Activated T-cell treated with anti-CD3 and anti-CD28 coated beads, Interleukin-2, amount 50 U/mL, for 72 hours (primary cell): ENCODE measurements at regions not wholly inside any gene's neighbourhood (a gene's known extent, or its start where the extent isn't known, plus 50 kb on each side); places are given as distances from the start of the nearest gene placed in this dataset.

Experiments used
- ATAC-seq, 2 donors: fragments of 150-1000 bp; cut with Tn5 transposase; replicated peaks in 1 of 2; 2 replicates each; pipeline ENCODE4 v1.10.0; 2021; ENCODE audit warnings: moderate library complexity in 2 of 2, mild to moderate bottlenecking in 1 of 2
- DNase-seq, 2 donors: peaks; one replicate each; pipeline ENCODE4 v3.0.0; 2021 to 2022; ENCODE audit warnings: mixed read lengths in 1 of 2
- H3K27ac Mint-ChIP-seq: one replicate; pipeline ENCODE4 v1.8.0; 2022; ENCODE audit warnings: mild to moderate bottlenecking, moderate library complexity, mixed read lengths
- H3K27me3 Mint-ChIP-seq: one replicate; pipeline ENCODE4 v1.8.0; 2022; ENCODE audit warnings: low read depth, mixed read lengths
- H3K36me3 Mint-ChIP-seq, 2 donors: one replicate each; pipeline ENCODE4 v1.8.0; 2022; ENCODE audit warnings: mixed read lengths in 2 of 2, mild to moderate bottlenecking in 1 of 2; ENCODE audit not compliant: insufficient read depth in 2 of 2
- H3K4me1 Mint-ChIP-seq: one replicate; pipeline ENCODE4 v1.8.0; 2022; ENCODE audit warnings: low read depth, mixed read lengths
- H3K4me3 Mint-ChIP-seq, 2 donors: one replicate each; pipeline ENCODE4 v1.8.0; 2022; ENCODE audit warnings: mild to moderate bottlenecking in 2 of 2, mixed read lengths in 2 of 2, moderate library complexity in 2 of 2
- H3K9me3 Mint-ChIP-seq, 2 donors: one replicate each; pipeline ENCODE4 v1.8.0; 2022; ENCODE audit warnings: mixed read lengths in 2 of 2

DNA sequence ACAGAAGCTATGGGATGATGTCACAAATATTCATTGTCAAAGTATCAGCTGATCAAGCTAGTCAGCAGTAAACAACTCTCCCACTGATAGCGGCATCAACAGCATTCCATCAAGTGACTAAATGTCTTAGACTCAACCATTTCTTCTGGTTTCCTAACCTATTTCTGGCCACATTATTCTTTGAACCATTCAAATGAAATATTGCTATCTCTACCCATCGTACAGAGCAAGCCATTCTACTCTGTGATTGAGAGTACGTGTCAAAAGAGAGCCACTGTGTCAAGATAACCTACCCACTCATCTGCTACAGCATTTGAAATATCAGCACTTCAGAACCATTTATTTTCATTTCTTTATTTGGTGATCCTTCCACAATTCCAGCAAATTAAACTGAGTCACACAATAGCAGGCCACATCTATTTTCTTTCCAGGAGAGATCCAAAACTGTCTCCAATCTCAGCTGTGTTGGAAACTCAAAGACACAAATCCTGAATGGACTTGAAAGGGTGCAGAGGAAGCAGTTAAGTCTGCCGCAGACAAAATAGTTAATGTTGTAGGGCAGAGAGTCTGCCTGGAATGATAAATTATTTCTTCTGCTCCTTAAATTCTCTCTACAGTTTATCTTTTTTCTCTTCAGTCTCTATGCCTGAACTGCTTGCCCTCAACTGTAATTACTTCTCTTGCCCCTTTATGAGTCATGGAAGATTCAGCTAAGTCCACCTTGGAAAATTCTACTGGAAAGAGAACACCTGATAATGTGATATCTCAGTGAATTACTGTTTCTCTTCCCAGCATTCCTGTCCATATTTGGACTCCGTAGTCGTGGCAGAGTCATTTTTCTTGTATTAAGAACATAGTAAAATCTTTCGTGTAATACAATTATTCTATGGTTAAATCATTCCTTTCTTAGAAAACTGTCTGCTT, 364.8 kb downstream of the PDGFC start:
- no peak overlapping the region for H3K4me3 Mint-ChIP-seq
- no peak for DNase-seq

DNA sequence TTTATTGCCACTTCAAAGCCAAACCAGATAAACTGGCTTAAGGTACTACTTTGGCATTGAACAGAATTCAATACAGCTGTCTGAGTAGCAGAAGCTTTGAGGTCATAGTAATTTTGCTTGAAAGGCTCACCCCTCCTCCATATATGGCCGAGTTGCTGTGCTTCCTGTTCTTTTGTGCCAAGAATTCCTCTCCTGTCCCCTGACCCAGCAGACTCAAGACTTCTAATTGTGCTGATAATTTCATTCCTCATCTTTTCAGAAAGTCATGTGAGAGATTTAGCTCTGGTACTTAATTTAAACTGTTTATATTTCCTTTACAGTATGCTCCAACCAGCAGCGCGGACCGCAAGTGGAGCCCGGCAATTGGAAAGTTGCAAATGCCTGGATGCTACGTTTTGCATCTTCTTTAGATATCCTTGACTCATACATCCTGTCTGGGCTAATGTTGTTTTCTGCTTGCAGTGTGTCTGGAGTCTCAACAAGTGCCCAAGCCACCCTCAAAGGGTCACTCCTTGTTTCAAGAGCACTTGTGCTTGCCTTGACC, 373.4 kb downstream of the PDGFC start:
- H3K9me3 Mint-ChIP-seq, result peaks cover 6 to 7% of the 10 kb centered on the region in 2 donors
- no peak for DNase-seq
- ATAC-seq, result no peak
- no peaks in the 10 kb centered on the region for H3K4me1 Mint-ChIP-seq
- H3K36me3 Mint-ChIP-seq, result no peaks in the 10 kb centered on the region
- no peak overlapping the region for H3K27ac Mint-ChIP-seq
- no peak overlapping the region for H3K4me3 Mint-ChIP-seq
- no peaks in the 10 kb centered on the region for H3K27me3 Mint-ChIP-seq

More for the DNA sequence above, 364.8 kb downstream of the PDGFC start:
- Mint-ChIP-seq H3K36me3 (peaks cover 0 to 2% of the 10 kb centered on the region in 2 donors), H3K27me3 (no peaks in the 10 kb centered on the region), H3K27ac (no peak overlapping the region), H3K9me3 (peaks cover 6 to 9% of the 10 kb centered on the region in 2 donors), H3K4me1 (no peaks in the 10 kb centered on the region)
- no peak for ATAC-seq

DNA sequence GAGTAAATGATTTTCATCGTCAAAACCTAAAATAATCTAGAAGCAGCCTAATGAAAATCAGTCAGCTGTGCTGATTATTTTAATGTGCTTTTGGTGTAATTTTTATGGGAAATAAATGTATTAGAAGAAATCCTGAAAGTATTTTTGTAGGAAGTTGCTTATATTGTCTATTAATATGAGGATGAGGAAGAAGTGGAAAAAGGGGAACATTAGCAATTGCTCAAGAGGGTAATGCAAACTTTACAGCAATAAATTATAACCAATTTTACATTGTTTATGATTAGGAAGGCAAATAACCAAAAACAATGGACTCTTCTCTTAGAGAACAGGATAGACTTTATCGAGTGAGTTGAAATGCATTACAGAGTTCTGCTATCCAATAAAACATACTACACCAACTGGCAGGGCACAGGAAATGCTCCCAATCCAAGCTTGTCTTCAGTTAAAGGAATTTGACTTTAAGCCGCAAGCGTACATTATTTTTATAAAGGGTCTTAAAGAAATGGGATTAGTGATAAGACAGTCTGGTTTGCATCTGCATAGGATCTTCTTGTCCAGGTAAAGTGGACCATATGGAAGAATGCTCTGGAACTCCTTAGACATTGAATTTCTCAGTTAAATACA, 374.8 kb downstream of the PDGFC start:
- Mint-ChIP-seq H3K9me3 (peaks cover 4 to 7% of the 10 kb centered on the region in 2 donors), H3K36me3 (no peaks in the 10 kb centered on the region), H3K27ac (no peak overlapping the region), H3K4me3 (no peak overlapping the region), H3K4me1 (no peaks in the 10 kb centered on the region), H3K27me3 (no peaks in the 10 kb centered on the region)
- no peak for DNase-seq
- ATAC-seq, result no peak

DNA sequence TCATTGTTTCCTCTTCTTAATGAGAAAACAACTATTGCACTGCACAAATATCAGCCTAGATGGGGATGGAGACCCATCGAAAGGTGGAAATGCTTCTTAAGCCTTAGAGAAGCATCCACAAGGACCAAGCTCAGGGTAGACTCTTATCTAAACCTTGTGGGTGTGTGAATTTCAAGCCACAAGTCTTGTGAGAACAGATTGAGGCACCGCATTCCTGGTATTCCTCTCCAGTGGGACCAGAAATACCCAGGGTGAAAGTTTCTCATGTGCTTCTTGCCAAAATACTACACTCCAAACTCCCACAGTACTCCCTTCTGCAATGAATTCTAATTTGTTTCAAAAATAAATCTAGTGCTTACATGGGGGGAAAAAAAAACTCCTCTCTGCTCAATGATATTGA, 375.6 kb downstream of the PDGFC start:
- Mint-ChIP-seq H3K9me3 (peaks cover under 1 to 4% of the 10 kb centered on the region in 2 donors), H3K27ac (no peak overlapping the region), H3K4me1 (no peaks in the 10 kb centered on the region), H3K36me3 (no peaks in the 10 kb centered on the region), H3K27me3 (no peaks in the 10 kb centered on the region), H3K4me3 (no peak overlapping the region)
- no peak for DNase-seq
- ATAC-seq, result no peak

DNA sequence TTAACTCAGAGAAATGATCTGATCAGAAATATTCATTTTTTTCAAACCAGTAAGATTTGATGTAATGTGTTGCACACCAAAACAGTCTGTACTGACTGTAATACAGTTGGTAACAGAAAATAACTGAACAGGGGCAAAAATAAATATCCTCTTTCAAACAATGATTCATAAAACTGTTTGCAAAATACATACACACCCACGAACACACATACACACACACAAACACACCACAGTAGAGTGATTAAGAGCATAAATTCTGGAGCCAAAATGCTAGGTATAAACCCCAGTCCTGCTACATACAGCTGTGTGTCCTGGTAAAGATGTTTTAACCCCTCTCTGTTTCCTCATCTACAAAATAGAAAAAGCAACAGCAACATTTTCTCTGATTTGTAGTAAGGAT, 376.6 kb downstream of the PDGFC start:
- no peaks in the 10 kb centered on the region for H3K36me3 Mint-ChIP-seq
- H3K27ac Mint-ChIP-seq, result no peak overlapping the region
- DNase-seq, result no peak
- no peaks in the 10 kb centered on the region for H3K4me1 Mint-ChIP-seq
- H3K9me3 Mint-ChIP-seq, result peaks cover 0 to 1% of the 10 kb centered on the region in 2 donors
- no peak for ATAC-seq
- H3K4me3 Mint-ChIP-seq, result no peak overlapping the region
- H3K27me3 Mint-ChIP-seq, result no peaks in the 10 kb centered on the region

DNA sequence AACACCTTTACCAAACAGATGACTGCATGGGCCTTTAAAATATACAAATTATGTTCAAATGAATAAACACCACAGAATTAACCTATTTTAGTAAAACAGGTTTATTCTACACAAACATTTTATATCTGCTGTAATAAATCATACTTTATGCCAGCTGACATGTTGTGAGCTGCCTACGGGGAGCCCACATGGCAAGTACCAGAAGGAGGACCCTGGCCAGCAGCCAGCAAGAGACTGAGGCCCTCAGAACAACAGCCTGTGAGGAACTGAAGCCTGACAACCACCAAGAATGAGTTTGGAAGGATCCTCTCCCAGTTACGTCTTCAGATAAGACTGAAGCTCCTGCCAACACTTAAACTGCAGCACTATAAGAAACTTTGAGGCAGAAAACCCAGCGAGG, 377.0 kb downstream of the PDGFC start:
- no peaks in the 10 kb centered on the region for H3K36me3 Mint-ChIP-seq
- H3K27ac Mint-ChIP-seq, result no peak overlapping the region
- no peaks in the 10 kb centered on the region for H3K4me1 Mint-ChIP-seq
- no peak overlapping the region for H3K4me3 Mint-ChIP-seq
- peaks cover 0 to under 1% of the 10 kb centered on the region in 2 donors for H3K9me3 Mint-ChIP-seq
- H3K27me3 Mint-ChIP-seq, result no peaks in the 10 kb centered on the region
- no peak for ATAC-seq
- DNase-seq, result no peak

DNA sequence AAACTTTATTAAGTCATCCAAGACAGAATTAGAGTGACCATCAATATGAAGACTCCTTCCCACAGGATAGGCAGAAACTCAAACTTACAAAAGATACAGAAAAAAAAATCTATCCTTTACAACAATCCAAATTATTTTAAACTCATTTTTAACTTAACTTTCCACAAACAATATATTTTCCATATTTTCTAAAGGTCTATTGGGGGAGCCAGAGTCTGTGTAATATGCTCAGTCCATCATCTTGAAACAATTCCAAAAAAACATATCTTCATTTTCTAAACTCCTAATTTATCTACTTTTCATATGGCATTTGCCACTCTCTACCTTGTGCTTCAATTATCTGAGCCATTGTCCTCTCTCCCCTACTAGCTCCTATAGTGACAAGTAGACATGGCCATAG, 378.1 kb downstream of the PDGFC start:
- H3K9me3 Mint-ChIP-seq, result peaks cover 0 to 2% of the 10 kb centered on the region in 2 donors
- DNase-seq (no peak), ATAC-seq (no peak)
- H3K4me3 Mint-ChIP-seq, result no peak overlapping the region
- no peak overlapping the region for H3K27ac Mint-ChIP-seq
- no peaks in the 10 kb centered on the region for H3K36me3 Mint-ChIP-seq
- H3K27me3 Mint-ChIP-seq, result no peaks in the 10 kb centered on the region
- no peaks in the 10 kb centered on the region for H3K4me1 Mint-ChIP-seq

DNA sequence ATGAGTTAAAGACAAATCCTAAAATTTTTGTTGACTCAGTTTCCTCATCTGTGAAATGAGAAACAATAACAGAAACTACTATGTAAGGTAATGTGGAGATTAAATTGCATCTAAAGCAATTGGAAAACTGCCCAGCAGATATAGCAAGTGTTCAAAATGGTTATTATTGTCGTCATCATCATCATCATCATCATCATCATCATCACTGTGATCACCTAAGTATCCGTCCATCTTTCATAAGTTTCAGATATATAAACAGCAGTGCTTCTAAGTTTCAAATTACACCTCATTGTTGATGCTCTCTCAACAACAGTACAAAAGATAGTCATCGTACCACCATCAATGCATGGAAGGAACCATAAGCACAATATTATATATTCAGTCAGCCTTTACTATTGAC, 379.9 kb downstream of the PDGFC start:
- H3K9me3 Mint-ChIP-seq, result peaks cover 0 to 2% of the 10 kb centered on the region in 2 donors
- no peaks in the 10 kb centered on the region for H3K36me3 Mint-ChIP-seq
- no peaks in the 10 kb centered on the region for H3K27me3 Mint-ChIP-seq
- no peak overlapping the region for H3K4me3 Mint-ChIP-seq
- H3K4me1 Mint-ChIP-seq, result no peaks in the 10 kb centered on the region
- H3K27ac Mint-ChIP-seq, result no peak overlapping the region
- no peak for DNase-seq
- ATAC-seq, result no peak

DNA sequence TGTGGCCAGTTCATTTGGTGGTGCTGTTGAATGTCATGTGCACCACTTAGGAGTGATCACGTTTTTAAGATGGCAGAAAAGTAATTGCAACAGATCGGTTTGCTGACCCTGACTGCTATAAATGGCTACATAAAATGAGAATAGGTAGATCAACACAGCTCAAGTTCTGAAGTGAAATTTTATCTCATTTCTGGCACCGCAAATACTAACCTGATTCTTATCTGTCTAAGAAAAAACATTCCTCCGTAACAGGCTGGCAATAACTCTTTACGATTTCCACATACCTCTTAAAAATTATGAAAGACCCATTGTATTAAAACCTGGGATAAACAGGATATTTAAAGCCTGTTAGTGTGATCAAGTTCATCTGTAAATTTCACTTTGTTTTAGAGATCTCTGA, 387.5 kb downstream of the PDGFC start:
- no peaks in the 10 kb centered on the region for H3K4me1 Mint-ChIP-seq
- H3K27ac Mint-ChIP-seq, result no peak overlapping the region
- H3K27me3 Mint-ChIP-seq, result no peaks in the 10 kb centered on the region
- no peak overlapping the region for H3K4me3 Mint-ChIP-seq
- ATAC-seq (no peak), DNase-seq (no peak)
- peaks cover 0 to under 1% of the 10 kb centered on the region in 2 donors for H3K9me3 Mint-ChIP-seq
- no peaks in the 10 kb centered on the region for H3K36me3 Mint-ChIP-seq

DNA sequence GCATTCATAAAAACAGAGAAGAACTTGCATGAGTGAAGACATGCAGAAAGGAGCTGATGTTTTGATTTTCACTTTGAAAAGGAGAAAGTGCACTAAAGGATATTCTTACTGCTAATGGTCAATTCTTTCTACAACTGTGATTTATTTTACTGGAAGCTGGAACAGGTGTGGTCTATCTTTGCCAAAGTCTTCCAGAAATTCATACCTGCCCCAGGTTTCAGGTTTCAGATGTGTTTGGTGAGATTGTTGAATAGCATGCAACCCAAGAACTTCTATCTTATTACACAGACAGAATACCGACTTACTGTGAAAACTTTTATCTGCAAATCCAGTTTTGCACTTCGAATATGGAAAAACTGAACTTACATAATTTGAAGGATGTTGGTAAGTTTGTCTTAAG, 388.3 kb downstream of the PDGFC start:
- Mint-ChIP-seq H3K4me1 (no peaks in the 10 kb centered on the region), H3K9me3 (no peaks in the 10 kb centered on the region)

DNA sequence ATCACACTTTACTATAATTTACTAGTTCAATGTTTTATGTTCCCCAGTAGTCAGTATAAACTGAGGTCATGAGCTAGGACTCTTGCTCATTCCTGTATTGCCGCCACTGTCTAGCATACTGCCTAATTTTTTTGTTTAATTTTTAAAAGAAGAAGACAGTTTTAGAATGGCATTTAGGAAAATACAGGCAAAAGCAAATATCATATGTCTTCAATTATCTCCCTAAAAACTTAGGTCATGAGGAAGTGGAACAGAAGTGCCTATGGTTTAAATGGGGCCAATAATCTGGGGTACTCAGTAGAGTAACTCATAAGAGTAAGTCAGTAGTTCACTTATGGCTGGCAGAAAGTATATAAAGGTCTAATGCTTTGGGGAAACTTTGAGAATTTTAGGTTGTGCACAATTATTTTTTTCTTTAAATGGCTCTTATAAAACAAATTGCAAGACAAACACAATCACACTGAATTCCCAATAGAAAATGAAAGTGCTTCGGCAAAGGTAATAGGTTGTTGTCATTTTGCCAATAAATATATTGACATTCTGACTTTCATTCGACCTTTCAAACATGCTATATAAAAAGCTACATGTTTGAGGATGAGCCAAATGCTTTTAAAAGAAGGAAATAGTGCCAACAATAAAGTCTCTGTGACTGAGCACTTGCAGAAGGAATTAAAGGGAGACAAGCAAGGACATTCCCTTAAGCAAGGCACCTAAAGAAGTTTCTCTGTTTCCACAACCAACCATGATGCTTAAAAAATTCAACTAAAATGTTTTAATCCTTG, 390.1 kb downstream of the PDGFC start:
- Mint-ChIP-seq H3K36me3 (no peaks in the 10 kb centered on the region), H3K27me3 (no peaks in the 10 kb centered on the region), H3K4me3 (no peak overlapping the region)

More for the DNA sequence above, 388.3 kb downstream of the PDGFC start:
- no peak for DNase-seq
- no peak for ATAC-seq
- no peak overlapping the region for H3K27ac Mint-ChIP-seq
- no peaks in the 10 kb centered on the region for H3K27me3 Mint-ChIP-seq
- H3K36me3 Mint-ChIP-seq, result no peaks in the 10 kb centered on the region
- no peak overlapping the region for H3K4me3 Mint-ChIP-seq

DNA sequence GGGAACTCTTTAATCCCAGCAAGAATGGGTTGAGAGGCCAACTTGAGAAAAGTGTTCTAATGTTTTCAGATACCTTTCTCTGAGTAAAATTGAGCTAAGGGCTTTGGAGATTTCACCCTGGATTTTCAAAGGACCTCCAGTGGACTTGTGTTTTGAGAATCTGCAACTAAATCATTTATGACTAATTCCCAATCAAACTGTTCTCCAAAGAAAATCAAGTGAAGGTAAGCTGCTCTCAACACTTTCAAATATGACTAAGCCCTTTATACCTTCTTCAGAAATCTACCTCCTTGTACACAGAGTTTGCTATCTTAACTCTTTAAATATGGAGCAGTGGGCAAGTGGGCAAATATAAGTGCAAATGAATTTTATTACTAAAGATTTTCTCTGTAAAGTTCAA, 392.9 kb downstream of the PDGFC start:
- ATAC-seq (no peak), DNase-seq (no peak)
- no peak overlapping the region for H3K4me3 Mint-ChIP-seq
- no peaks in the 10 kb centered on the region for H3K27me3 Mint-ChIP-seq
- no peaks in the 10 kb centered on the region for H3K4me1 Mint-ChIP-seq
- no peaks in the 10 kb centered on the region for H3K36me3 Mint-ChIP-seq
- H3K9me3 Mint-ChIP-seq, result peaks cover 0 to 5% of the 10 kb centered on the region in 2 donors
- no peak overlapping the region for H3K27ac Mint-ChIP-seq

More for the DNA sequence above, 390.1 kb downstream of the PDGFC start:
- ATAC-seq, result no peak
- Mint-ChIP-seq H3K9me3 (peaks cover 0 to 5% of the 10 kb centered on the region in 2 donors), H3K27ac (no peak overlapping the region), H3K4me1 (no peaks in the 10 kb centered on the region)
- DNase-seq, result no peak

DNA sequence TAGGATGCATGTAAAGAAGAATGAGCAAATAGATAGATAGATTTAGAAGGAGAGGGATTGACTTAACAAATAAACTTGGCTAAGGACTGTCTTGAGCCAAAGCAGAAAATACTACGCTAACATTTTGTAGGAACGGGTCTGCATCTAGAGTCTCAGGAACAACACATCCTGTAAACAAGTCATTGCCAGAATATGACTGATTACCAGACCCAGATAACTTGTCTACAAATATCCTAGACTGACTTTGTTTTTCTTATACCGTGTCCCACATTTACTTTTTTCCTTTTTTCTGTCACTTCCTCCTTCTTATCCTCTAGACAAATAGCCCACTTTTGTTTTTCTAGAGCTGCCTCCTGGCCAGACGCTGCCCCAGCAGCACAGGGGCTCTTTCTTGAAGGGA, 393.6 kb downstream of the PDGFC start:
- H3K27me3 Mint-ChIP-seq, result no peaks in the 10 kb centered on the region
- DNase-seq, result no peak
- H3K9me3 Mint-ChIP-seq, result peaks cover 0 to 5% of the 10 kb centered on the region in 2 donors
- H3K27ac Mint-ChIP-seq, result no peak overlapping the region
- no peak overlapping the region for H3K4me3 Mint-ChIP-seq
- ATAC-seq, result no peak
- H3K4me1 Mint-ChIP-seq, result no peaks in the 10 kb centered on the region
- no peaks in the 10 kb centered on the region for H3K36me3 Mint-ChIP-seq
